ENCODE measurements at regions not wholly inside any gene's neighbourhood (a gene's known extent, or its start where the extent isn't known, plus 50 kb on each side); places are given as distances from the start of the nearest gene placed in this dataset.
"Not testable (repeated sequence)": the region's sequence is repeated elsewhere in the genome, so short reads cannot be mapped to it uniquely, and the experiment has no call there.

DNA sequence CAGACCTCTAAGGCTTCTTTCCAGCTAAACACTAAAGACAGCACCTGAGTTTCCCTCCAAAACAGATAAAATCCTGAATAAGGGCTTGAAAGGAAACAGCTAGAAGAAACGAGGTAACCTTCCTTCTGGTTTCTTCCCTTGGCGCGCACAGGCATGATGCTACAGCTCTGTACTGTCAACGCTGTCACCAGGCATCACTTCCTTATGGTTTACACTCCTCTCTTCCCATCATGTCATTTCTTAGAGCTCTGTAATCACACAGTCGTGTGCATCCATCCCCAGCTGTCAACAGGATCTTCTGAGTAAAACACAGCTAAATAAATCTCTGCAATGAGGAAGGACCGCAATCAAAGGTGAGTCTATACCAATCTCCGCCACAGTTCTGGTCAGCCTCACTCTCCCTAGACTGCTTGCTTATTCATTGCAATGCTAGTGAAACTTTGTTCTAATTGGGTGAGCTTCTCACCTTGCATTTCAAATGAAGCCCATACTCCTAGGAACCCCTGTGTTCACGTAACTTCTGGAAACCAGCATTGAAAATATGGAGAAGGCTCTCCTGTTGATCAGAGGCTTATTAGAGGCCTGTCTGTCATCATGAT is 162.6 kb upstream of the DTNBP1 start:
- DNase-seq, result peak; percentile 65

DNA sequence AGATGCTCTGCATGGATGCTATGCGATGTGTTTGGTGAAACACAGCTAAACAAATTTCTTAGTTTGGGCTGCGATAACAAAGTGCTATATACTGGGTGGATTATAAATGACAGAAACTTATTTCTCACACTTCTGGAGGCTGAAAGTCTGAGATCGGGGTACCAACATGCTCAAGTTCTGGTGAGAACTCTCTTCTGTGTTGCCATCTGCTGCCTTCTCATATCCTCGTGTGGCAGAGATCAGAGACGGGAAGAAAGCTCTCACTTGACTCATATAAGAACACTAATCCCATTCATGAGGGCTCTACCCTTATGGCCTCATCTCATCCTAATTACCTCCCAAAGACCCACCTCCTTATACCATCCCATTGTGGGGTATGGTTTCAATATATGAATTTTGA is 162.0 kb upstream of the DTNBP1 start:
- DNase-seq, result peak; percentile 94

DNA sequence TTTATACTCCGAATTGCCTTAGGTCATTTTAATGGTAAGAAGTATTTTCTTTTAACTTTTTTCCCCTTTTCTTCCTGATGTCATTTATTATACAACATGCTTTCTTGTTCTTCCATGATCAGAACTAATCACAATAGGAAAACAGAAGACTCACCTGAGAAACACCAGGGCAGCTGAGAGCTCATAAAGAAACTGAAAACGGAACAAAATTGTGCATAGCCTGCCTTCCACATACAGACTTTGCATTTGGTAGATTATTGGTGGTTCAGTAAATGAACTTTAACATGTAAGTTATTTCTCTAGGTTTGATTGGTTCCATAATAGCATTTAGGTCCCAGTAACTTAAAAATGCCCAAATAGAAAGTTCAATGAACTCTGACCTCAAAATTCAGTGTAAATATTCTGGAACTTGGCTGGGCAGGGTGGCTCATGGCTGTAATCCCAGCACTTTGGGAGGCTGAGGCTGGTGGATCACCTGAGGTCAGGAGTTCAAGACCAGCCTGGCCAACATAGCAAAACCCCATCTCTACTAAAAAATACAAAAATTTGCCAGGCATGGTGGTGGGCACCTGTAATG is 161.1 kb upstream of the DTNBP1 start:
- DNase-seq, result no peak

DNA sequence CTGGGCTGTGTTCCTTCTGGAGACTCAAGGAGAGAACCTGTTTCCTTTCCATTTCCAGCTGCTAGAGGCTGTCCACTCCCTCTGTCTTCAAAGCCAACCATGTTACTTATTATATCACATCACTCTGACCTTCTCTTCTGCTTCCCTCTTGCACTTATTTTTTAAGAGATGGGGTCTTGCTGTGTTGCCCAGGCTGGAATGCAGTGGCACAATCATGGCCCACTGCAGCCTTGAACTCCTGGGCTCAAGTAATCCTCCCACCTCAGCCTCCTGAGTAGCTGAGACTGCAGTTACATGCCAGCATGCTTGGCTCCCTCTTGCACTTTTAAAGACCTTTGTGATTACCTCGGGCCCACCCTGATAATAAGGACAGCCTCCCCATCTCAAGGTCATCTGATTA is 160.0 kb upstream of the DTNBP1 start:
- DNase-seq, result no peak

DNA sequence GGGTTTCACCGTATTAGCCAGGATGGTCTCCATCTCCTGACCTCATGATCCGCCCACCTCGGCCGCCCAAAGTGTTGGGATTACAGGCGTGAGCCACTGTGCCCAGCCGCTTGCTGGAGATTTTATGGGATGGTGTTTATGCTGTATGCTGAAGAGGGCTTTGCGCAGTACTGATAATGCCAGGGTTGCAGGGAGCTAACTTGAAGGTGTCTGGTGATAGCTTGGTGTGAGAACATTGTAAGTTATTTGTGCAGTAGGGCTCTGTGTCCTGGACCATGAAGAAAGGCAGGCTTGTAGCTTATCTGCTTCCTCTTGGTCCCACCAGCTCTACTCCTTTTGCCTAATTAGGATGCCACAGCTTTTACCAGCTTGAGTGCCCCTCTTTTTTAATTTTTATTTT is 157.0 kb upstream of the DTNBP1 start:
- no peak for DNase-seq

DNA sequence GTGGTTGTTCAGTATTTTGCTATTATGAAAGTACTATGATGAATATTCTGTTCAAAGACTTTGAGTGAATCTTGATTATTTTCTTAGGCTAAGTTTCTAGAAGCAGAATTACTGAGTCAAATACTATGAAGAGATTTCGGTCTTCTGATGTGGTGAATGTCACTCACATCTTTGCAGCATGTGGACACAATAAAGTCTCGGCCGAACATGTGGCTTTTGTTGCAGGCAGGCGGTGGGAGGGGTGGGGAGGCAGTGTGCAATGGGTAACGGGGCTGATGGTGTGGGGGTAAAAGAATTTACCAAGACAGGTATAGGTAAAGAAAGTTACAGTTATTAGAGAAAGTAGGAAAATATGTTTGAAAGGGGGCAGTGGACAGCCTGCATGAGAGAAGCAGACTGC is 156.4 kb upstream of the DTNBP1 start:
- no peak for DNase-seq

DNA sequence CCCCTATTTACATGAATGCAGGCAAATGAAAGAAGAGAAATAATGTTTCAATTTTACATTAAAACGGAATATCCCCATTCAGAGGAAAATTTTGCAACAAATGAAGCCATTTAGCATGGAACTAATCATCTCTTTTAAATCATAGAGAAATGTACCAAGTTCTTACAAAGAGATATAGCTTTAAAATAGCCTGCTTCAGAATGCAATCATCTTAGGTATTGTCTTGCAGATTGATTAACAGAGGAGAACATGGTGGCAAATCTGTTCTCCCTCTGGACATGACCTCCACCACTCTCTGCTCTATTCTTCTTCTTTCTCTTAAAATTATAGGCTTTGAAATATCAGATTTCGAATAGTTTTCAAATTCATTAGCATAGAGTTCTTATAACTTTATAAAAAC is 155.7 kb upstream of the DTNBP1 start:
- no peak for DNase-seq

DNA sequence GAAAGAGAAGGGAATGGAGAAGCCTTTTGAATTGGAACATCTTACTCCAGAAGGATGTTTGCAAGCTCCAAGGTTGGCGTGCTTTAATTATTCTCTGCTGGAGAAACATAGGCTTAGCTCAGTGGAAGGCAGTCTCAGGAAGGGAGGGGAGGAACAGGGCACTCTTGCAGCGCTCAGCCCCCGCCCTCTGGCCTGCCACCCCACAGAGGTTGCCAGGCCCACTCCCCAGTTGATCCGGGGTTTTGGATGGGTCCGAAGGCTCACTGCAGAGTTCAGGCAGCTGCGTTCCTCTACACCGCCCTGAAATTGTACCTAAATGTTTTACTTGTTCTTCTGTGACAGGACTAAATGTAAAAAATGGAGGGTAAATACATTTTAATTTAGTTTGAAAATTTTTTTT is 155.2 kb upstream of the DTNBP1 start:
- no peak for DNase-seq

DNA sequence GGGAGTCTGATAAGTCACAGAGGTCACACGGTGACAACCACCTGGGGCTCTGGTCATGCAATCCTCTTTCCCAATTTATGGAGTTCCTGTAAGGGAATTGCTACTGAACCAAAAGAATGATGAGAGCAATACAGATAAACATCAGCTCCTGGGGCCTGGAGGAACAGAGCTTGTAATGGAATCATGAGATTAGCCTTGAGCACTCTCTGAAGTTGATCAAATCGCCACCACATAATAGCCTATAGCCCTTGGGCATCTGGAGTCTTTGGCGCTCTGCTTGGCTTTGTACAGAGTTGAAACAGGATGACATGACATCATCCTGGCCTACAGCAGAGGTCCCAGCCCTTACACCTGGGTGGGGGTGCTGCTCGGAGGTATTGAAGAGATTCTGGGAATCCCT is 154.3 kb upstream of the DTNBP1 start:
- no peak for DNase-seq

DNA sequence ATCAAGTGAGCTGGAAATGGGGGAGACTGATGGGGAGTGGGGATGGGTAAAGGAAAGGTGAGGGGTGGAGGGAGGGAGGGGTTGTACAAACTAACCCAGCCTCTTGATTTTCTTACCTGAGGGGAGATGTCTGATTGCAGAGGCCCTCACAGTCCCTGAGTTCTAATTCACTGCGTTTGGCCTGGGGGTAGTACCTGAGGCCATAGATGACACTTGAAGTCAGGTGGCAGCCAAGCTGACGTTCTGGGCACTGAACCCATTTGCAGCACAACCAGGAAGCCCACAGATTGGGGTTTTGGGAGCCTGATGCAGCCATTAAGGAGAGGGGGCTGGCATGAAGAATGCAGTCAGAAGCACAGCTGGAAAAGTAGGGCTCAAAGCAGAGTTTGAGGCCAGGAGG is 153.8 kb upstream of the DTNBP1 start:
- no peak for DNase-seq

DNA sequence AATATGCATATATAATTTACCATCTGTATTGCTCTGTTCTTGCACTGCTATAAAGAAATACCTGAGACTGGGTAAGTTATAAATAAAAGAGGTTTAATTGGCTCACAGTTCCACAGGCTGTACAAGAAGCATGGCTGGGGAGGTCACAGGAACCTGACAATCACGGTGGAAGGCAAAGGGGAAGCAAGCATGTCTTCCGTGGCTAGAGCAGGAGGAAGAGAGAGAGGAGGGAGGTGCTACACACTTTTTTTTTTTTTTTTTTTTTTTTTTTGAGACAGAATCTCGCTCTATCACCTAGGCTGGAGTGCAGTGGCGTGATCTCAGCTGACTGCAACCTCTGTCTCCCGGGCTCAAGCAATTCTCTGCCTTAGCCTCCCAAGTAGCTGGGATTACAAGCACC is 150.9 kb upstream of the DTNBP1 start:
- not testable (repeated sequence) for DNase-seq

DNA sequence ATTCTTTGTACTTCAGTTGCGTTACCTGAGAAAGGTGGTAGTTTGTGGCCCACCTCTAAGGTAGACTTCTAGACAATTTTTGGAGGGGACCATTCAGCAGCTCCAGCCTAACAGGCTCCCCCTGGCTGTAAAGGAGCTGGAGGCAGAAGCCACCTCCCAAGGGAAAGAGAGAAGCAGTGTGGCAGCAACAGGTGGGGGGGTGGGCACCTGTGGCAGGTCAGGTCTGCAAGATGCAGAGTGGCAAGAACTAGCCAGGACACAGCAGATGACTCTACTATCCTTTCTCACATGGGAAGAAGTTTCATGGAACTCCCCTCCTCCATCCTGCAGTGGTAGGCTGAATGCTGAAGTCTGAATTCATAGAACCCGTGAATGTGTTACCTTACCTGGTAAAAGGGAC is 148.3 kb upstream of the DTNBP1 start:
- DNase-seq, result no peak

DNA sequence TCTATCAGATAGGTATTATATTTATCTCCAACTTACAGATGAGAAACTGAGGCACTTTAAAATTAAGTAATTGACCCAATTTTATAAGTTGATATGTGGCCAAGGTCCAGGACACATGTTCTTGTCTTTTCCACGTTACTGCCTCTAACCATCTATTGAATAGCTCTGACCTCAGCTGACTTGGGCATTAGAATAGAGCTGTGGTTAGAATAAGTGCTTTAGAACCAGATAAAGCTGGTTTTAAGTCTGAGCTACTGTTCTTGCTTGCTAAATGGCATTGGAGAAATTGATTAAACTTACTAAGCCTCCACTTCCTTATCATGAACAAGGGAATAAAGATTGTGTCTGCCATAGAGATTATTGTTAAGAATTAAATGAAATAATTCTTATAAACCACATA is 147.8 kb upstream of the DTNBP1 start:
- DNase-seq, result no peak

DNA sequence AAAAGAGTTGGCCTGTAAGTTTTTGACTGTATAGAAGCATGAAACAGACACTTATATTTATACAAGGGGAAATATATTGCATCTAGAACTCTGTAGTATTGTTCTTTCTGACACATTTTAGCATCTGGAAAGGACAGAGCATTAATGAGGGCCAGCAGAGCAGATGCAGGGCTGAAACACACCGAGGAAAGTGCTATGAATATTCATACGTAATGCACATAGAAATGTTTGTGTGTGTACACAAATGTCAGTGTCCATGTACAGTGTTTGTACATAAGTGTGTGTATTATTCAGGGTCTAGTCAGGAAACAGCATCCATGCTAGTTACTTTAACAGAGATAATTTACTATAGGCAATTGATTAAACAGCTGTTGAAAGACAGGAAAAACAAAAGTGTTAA is 146.5 kb upstream of the DTNBP1 start:
- DNase-seq, result no peak

DNA sequence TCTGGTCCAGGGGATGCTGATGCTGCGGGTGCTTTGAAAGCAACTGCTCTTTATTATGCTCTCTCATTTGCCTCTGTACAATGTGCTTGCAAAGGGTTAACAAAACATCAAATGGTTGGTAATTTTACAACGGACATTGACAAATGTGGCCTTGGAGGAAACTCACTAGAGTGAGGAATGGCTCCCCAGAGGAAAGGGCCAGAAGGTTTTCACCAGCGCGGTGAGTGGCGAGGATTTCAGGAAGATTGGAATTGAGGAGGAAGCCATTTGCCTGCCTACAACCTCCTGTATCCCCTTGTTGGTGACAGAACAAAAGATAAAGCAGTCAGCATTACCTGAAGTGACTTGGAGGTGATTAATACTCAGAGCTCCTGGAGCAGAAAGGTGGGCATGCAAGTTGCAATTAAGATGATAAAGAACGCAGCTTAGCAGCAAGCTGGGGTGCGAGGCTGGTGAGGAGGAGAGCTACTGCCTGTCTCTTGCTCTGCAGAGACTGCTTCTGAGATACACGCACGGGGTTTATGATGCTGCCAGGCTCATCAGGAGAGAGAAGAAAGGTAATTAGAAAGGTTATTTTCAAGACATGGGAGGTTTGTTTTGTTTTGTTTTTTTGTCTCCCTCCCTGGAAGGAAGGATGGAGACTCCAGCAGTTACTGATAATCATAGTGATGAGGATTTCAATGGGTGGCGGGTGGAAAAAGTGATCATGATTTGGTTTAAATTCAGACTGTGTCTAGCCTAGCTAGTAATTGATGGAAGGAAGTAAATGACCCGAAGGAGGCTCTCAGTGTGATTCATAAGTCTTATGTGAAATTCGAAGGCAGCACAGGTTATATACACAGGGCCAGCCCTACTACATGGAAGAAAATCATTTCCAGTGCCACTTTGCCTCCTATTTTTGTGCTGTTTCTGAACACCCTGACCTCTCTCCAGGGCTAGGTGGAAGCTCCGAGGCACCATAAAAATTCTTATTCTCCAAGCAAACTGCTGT is 141.6 kb upstream of the DTNBP1 start:
- DNase-seq, result no peak

DNA sequence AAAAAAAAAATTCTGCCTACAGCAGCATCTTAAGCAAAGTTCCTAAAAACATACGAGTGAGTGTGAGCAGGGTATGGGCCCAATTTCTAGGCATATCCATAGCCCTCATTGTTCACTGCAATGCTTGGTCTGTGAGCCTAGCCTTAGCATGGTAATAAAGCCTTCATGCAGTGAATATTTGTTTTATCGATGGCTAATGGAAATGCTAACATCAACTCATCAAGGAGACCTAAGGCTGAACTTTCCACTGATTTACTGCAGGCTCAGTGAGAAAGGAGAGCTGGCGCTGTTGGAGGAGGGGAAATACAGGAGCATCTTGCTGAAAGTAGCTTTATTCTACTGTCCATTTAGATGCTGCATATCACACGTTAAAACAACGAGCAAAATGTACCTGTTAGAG is 139.6 kb upstream of the DTNBP1 start:
- no peak for DNase-seq

DNA sequence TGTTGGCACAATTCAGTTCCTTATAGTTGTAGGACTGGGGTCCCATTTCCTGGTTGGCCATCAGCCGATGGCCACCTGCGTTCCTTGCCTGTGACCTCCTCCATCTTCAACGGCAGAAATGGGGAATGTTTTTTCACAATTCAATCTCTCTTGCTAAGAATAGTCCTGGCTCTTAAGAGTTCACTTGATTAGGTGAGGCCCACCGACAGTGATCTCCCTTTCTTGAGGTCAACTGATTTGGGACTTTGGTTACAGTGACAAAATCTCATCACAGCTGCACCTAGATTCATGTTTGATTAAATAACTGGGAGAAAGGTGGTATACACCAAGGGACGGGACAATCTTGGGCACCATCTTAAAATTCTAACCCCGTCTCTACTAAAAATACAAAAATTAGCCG is 139.1 kb upstream of the DTNBP1 start:
- no peak for DNase-seq

DNA sequence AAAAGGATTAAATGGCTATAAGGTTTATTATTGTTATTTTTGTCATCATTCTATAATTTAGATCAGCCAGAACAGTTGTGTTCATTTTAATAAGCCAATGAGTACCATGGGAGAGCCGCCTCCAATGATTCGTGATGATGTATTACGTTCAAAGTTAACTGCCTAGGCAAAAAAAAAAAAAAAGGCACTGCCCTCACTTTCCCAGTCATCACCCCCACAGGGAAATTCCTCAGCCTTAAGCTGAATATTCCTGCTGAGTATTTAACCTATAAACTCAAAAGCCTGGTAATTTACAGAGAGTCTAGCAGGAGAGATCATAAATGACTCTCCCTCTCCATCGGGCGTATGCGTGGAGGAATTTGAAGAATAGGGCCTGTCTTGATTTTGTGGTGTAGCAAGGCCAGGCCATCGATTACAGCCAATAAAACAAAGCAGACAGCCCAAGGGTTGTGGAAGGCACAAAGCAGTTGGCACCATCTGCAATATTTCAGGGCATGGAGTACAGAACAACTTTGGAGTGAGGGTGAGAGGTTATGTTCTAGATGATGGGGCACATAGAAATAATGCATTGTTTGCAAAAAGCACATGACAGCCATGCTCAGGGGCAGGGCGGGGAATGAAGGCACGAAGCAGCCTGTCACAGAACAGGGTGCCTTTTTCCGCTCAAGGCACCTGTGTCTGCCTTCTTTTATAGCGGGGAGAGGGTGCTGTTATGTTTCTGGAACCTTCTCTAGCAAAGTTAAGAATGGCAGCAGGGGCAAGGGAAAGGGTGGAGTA is 138.2 kb upstream of the DTNBP1 start:
- DNase-seq, result no peak

DNA sequence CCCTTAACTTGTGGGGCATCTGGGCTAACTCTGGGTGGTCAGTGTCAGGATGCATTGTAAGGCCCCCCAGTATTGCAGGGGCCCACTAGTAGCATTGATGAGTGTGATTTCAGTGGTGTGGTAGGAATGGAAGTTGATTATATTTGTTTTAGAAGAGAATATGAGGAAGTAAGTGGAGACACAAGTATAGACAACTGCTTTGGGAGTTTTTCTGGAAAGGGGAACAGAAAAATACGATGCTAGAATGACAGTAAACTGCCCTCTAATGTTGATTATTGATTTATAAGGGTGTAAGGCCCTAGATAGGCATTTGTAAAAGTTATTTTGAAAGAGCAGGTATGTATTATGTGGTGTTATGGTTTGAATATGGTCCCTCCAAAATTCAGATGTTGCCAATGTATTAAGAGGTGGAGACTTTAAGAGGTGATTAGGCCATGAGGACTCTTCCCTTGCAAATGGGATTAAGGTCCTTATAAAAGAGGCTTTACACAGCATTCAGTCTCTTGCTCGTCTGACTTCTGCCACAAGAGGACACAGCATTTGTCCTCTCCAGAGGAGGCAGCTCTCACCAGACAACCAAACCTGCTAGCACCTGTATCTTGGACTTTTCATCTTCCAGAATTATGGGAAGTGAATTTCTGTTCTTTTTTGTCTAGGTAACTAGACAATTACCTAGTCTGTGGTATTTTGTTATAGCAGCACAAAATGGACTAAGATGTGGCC is 135.9 kb upstream of the DTNBP1 start:
- peak; percentile 21 for DNase-seq

DNA sequence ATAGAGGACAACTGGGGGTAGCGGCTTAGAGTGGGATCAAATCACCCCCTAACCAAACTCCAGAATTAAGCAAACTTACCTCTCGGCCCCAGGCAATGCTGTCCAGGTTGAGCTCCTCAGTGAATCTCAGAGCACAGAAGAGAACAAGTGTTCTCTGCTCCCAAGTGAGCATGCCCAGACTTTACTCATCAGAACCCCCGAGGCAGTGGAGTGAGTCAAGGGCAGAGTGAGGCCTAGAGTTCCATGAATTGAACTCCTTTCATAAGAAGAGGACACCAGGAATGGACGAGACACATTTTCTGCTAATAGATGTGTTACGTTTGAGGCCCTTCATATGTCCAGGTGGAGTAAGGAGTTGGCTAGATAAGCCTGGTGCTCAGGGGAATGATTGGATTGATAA is 134.0 kb upstream of the DTNBP1 start:
- DNase-seq, result no peak

DNA sequence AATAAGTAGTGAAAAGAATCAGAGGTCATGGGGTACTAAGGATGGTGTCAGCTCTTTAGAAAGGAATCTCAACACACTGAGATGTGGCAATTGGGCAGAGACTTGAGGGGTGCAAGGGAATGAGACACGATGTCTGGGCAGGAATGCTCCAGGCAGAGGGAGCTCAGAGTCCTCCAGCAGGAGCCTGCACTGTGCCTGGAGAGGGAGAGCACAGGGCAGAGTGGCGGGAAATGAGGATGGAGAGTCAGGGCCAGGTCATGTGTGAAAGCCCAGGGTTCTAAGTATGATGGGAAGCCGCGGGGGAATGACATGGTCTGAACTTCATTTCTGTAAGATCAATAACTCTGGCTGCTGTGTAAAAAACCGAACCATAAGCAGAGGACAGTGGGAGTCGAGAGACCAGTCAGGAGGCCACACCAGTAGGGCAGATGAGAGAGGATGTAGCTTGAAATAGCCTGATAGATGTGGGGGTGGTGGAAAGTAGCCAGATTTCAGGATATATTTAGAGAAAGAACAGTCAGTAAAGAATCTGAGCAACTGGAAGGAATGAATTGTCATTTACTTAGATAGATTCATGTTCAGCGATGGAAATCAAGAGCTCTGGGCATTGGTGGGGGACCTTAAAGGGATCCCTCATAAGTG is 133.4 kb upstream of the DTNBP1 start:
- no peak for DNase-seq

DNA sequence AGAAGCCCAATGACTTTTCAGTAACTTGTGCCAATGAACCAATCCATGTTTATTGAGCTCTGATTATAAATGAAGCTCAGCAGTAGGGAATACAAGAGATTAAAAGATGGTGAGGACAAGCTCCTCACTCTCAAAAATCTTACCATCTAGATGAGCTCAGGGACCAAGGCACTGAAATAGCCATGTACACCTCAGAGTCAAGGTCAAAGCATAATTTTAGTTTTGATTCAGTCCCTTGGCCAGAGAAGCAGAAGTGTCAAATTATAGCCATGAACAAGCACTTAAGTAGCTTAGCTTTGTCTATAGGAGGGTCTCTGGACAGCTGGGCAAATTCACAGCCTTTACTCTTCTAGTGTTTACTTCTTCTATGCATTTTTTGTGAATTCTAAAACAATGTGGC is 131.0 kb upstream of the DTNBP1 start:
- no peak for DNase-seq
